GM18520 (cell line): ENCODE measurements at regions not wholly inside any gene's neighbourhood (a gene's known extent, or its start where the extent isn't known, plus 50 kb on each side); places are given as distances from the start of the nearest gene placed in this dataset.

Source experiments
- ATAC-seq: cut with Tn5 transposase; IDR thresholded peaks from one replicate; pipeline ENCODE4 v1.9.1; 2021; ENCODE audit not compliant: unreplicated experiment

- no peak for ATAC-seq
These were observed 182.7 kb upstream of the HHIP start for GRCh38 chr4:144463236-144463635.

GRCh38 chr4:144463896-144464295 is 182.1 kb upstream of the HHIP start:
- ATAC-seq = no peak

GRCh38 chr4:144465546-144465945 is 180.4 kb upstream of the HHIP start:
- no peak for ATAC-seq

DNA sequence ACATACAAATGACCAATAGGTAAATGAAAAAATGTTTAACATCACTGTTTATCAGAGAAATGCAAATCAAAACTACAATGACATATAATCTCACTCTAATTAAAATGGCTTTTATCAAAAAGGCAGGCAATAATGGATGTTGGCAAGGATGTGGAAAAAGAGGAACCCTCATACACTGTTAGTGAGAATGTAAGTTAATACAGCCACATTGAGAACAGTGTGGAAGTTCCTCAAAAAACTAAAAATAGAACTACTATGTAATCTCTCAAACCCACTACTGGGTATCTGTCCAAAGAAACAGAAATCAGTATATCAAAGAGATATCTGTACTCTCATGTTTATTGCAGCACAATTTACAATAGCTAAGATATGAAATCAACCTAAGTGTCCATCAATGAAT is 165.9 kb upstream of the HHIP start:
- ATAC-seq = no peak

DNA sequence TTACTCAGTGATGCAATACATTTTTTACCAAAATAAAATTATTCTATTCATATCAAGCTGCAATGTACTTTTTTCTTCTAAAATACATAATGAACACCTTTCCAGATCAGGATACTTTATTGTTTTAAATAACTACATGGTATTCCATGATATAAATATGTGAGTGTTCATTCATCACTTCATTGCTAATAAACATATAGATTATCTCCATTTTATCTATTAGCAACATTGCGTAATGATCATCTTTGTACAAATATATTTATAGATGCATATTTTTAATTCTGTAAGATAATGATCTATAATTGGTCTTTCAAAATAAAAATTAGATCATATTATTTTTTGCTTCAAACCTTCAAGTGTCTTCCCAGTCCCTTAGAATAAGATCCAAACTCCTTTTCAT is 156.1 kb upstream of the HHIP start:
- ATAC-seq = no peak

DNA sequence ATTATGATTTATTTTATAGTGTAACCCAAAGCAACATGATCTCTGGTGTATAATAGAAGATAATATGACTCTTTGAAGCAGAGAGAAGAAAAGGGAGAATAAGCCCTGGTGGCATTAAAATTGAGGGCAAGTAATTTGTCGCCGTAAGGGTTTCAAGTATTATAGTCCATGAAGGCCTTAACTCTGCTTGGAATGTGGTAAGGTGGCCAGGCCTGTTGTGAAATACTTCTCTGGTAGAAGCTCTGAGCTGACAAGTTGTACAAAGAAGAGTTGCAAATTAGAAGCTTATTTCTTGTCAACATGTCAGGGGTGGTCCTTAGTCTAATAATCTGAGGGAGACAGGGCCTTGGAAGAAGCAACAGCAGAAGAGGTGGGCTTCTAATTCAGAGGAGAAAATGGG is 151.7 kb upstream of the HHIP start:
- ATAC-seq = no peak

DNA sequence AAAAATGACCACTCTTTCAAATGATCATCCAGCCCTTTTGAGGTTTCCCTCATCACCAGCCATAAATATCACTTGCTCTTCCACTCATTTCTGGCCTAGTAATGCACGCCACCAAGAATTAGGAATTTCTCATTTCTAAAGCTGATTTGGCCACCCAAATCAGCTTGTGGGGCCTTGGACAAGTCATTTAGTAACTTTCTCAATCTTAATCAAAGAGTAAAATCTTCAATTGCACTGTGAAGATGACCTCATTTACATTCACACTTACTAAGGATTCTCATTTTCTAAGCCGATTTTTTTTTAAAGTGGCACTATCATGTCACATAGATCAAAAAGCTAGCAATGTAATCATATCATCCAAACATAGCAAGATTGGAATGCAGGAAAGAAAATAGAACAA is 150.0 kb upstream of the HHIP start:
- ATAC-seq = no peak

DNA sequence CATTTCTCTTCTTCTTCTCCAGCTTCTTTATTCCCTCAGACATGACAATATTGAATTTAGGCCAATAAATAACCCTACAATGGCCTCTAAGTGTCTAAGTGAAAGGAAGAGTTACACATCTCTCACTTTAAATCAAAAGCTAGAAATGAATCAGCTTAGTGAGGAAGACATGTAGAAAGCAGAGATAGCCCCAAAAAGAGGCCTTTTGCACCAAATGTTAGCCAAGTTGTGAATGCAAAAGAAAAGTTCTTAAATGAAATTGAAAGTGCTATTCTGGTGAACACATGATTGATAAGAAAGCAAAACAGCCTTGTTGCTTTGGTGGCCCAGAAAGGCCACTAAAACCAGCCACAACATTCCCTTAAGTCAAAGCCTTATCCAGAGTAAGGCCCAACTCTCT is 146.2 kb upstream of the HHIP start:
- peak; percentile 73 for ATAC-seq

- no peak for ATAC-seq
These were observed 144.7 kb upstream of the HHIP start for GRCh38 chr4:144501231-144501780.

GRCh38 chr4:144504883-144505282 is 141.1 kb upstream of the HHIP start:
- no peak for ATAC-seq

GRCh38 chr4:144507311-144508101 is 138.4 kb upstream of the HHIP start:
- no peak for ATAC-seq

GRCh38 chr4:144509088-144510015 is 136.6 kb upstream of the HHIP start:
- no peak for ATAC-seq

GRCh38 chr4:144514736-144515135 is 131.2 kb upstream of the HHIP start:
- ATAC-seq = no peak

GRCh38 chr4:144518181-144518895 is 127.6 kb upstream of the HHIP start:
- ATAC-seq = no peak

- ATAC-seq = no peak
These were observed 114.1 kb upstream of the HHIP start for GRCh38 chr4:144531841-144532240.

GRCh38 chr4:144547678-144548298 is 98.2 kb upstream of the HHIP start:
- peak; percentile 99 for ATAC-seq

DNA sequence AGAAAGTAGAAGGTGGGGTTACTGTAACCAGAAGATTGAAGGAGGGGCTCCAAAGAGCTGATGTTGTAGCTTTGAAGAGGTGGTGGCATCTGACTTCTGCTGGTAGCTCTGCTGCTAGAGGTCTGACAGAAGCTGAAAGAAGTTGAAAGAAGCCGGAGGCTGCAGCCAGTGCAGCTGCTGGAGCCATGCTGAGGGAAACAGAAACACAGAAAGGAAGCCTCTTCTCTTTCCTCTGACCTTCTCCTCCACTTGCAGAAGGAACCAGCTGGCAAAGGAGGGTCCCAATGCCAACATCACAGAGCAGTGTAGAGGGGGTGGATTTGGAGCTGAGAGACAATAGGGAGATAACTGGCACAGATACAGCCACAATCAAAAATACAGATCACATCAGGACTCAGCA is 89.3 kb upstream of the HHIP start:
- no peak for ATAC-seq

GRCh38 chr4:144557404-144557803 is 88.6 kb upstream of the HHIP start:
- ATAC-seq = no peak

DNA sequence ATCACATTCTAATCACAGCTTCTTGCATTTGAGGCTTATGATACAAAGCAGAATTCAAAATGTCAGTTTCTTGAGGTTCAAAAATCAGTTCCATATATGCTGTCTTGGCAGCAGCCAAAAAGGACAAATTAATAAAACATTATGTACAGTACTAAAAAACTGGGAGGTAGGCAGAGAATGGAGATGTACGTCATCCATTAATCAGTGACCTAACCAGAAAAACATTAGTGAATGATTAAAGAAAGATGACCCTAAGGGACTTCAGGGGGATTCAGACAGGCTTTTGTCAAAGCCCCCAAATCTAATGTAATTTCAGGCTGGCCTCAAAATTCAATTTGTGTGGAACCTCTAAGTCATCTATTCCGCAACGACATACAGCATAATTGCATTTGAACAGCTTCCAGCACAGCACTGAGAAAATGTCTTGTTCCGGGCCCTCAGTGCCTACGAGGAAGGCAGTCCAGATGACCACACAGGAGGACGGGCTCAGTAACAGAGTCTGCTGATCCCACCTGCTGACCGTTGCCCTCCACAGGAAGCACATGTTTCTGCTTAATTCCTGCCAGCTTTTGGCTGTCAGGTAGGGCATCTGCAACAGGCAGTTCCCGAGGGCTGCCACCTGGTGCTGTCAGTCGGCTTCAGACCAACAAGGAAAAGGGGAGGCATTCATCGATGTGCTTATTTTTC is 83.8 kb upstream of the HHIP start:
- no peak for ATAC-seq

DNA sequence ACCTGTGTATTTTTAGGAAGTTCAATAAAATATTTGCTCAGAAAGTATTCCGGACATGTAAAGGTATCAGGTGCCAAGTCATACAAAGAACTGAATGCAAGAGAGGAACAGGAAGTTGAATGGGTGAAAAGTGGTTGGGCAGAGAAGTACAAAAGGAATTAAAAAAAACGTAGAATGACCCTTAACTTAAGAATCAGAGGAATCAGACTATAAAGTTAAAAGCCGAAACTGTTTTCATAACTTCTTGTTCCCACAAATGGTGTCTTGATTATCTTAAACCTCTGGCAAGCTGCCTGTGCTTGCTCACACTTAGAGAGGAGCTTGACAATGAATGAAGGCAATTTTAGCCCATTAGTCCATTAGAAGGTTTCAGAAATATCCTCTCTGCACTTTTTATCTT is 81.6 kb upstream of the HHIP start:
- ATAC-seq = no peak
